Stimulated activated memory B cell treated with anti-CD40 and anti-IgM and Interleukin-4, amounts not matched to agents 10 μg/mL and 1 μg/mL and 100 μg/mL, for 72 hours (primary cell): ENCODE measurements at regions not wholly inside any gene's neighbourhood (a gene's known extent, or its start where the extent isn't known, plus 50 kb on each side); places are given as distances from the start of the nearest gene placed in this dataset.
A peak's percentile ranks its signal among the peaks of the same experiment; 100 is the strongest.
"Not testable (repeated sequence)": the region's sequence is repeated elsewhere in the genome, so short reads cannot be mapped to it uniquely, and the experiment has no call there.

Source experiments
- ATAC-seq: fragments of 150-1000 bp; cut with Tn5 transposase; 2 replicates; pipeline ENCODE4 v1.10.0; 2021
- H3K27ac Mint-ChIP-seq: one replicate; pipeline ENCODE4 v1.8.0; 2022; ENCODE audit warnings: mild to moderate bottlenecking, mixed read lengths
- H3K27me3 Mint-ChIP-seq: one replicate; pipeline ENCODE4 v1.8.0; 2022; ENCODE audit warnings: mixed read lengths
- H3K36me3 Mint-ChIP-seq: one replicate; pipeline ENCODE4 v1.8.0; 2022; ENCODE audit warnings: mixed read lengths
- H3K4me1 Mint-ChIP-seq: one replicate; pipeline ENCODE4 v1.8.0; 2022; ENCODE audit warnings: mixed read lengths
- H3K4me3 Mint-ChIP-seq: one replicate; pipeline ENCODE4 v1.8.0; 2022; ENCODE audit warnings: mild to moderate bottlenecking, moderate library complexity, mixed read lengths
- H3K9me3 Mint-ChIP-seq: one replicate; pipeline ENCODE4 v1.8.0; 2022; ENCODE audit warnings: mixed read lengths

GRCh38 chr1:10947691-10948462 is 64.6 kb upstream of the TARDBP start:
- Mint-ChIP-seq H3K9me3 (no peaks in the 10 kb centered on the region), H3K36me3 (no peaks in the 10 kb centered on the region), H3K4me3 (no peak overlapping the region), H3K27me3 (peaks cover 47% of the 10 kb centered on the region), H3K4me1 (peaks cover 12% of the 10 kb centered on the region), H3K27ac (no peak overlapping the region)
- peak; percentile 4 for ATAC-seq

DNA sequence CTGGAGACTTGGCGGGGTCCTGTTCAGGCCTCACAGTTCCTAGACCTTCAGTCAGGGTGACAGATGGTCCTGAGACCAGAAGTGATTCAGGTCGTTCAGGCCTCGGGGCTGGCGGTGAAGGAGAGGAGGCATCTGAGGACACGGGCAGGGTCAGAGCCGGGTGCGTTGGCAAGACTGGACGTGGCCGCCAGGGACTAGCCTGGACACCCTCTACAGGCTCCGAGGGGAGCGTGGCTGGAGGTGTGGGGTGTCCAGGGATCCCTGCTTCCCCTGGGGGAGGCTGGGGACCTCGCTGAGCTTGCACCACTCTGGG is 64.0 kb upstream of the TARDBP start:
- Mint-ChIP-seq H3K4me3 (no peak overlapping the region), H3K36me3 (no peaks in the 10 kb centered on the region), H3K4me1 (peaks cover 12% of the 10 kb centered on the region), H3K27ac (no peak overlapping the region), H3K27me3 (peaks cover 42% of the 10 kb centered on the region), H3K9me3 (peaks cover under 1% of the 10 kb centered on the region)
- no peak for ATAC-seq

DNA sequence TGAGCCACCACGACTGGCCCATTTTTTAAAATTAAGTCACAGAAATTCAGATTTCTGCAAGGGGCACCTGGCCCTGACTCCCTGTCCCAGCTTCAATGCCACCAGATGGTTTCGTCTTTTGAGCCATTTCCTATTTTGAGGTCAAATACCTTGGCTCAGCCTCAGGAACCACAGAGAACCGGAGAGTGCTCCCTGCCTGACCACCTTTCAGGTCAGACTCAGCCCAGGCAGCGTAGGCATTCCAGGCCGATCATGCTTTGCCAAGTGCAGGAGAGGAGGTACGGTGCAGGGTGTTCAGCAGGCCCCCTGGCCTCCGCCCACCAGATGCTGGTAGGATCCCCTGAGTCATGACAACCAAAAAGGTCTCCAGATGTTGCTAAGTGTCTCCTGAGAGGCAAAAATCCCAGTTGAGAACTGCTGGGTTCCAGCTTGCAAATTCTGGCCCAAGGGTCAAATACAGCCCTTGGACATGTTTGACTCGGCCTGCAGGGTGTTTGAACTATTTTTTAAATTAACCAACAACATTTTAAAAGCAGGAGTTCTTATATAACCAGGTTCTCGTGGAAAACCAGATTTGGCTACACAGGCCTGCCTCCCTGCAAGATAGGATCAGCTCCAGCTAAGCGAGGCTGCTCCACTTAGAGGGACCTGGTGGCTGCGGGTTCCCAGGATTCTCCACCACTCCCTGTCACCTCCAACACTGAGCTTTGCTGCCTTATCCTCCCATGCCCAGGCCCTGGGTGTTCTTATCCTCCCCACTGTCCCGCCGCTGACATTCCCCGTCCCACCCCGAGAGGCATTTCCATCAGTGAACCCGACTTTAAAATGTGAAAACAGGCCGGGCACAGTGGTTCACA is 61.9 kb upstream of the TARDBP start:
- Mint-ChIP-seq H3K27me3 (peaks cover 30% of the 10 kb centered on the region), H3K9me3 (peaks cover 4% of the 10 kb centered on the region), H3K36me3 (no peaks in the 10 kb centered on the region), H3K4me1 (no peaks in the 10 kb centered on the region), H3K27ac (no peak overlapping the region), H3K4me3 (no peak overlapping the region)
- no peak for ATAC-seq

DNA sequence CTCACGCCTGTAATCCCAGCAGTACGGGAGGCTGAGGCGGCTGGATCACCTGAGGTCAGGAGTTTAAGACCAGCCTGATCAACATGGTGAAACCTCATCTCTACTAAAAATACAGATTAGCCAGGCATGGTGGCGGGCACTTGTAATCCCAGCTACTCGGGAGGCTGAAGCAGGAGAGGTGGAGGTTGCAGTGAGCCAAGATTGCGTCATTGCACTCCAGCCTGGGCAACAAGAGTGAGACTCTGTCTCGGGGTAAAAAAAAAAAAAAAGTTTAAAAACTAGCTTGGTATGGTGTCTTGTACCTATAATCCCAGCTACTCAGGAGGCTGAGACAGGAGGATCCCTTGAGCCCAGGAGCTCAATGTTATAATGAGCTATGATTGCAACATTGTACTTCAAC is 61.2 kb upstream of the TARDBP start:
- not testable (repeated sequence) for H3K4me1 Mint-ChIP-seq, ATAC-seq, H3K9me3 Mint-ChIP-seq, H3K36me3 Mint-ChIP-seq, H3K4me3 Mint-ChIP-seq, H3K27ac Mint-ChIP-seq
- peaks cover 26% of the 10 kb centered on the region for H3K27me3 Mint-ChIP-seq

DNA sequence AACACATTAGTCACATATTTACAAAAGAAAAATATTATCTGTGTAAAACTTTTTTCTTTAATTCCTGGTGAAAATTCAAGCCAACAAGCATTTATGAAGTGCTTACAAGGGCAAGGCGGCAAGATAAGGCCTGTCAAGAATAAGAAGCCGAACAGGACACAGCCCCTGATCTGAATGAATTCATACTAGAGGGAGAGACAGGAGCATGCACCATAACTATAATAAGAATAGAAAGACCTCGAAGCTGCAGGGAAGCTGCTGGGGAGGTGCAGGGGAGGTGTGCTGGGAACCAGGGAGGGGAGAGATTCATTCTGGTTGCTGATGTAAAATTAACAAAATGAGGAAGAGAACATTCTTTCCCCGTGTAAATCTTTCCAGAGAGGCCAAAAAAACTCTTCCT is 60.5 kb upstream of the TARDBP start:
- Mint-ChIP-seq H3K9me3 (peaks cover 4% of the 10 kb centered on the region), H3K27me3 (peaks cover 29% of the 10 kb centered on the region), H3K27ac (no peak overlapping the region), H3K4me1 (no peaks in the 10 kb centered on the region), H3K4me3 (no peak overlapping the region), H3K36me3 (no peaks in the 10 kb centered on the region)
- ATAC-seq: no peak

- Mint-ChIP-seq H3K4me3 (no peak overlapping the region), H3K4me1 (no peaks in the 10 kb centered on the region), H3K9me3 (peaks cover 4% of the 10 kb centered on the region), H3K36me3 (no peaks in the 10 kb centered on the region), H3K27me3 (peaks cover 34% of the 10 kb centered on the region), H3K27ac (no peak overlapping the region)
- ATAC-seq: no peak
Measured at GRCh38 chr1:10953505-10954193, 58.8 kb upstream of the TARDBP start.

GRCh38 chr1:10957133-10957532 is 55.3 kb upstream of the TARDBP start:
- Mint-ChIP-seq H3K4me1 (peaks cover 12% of the 10 kb centered on the region), H3K27ac (no peak overlapping the region), H3K4me3 (no peak overlapping the region), H3K36me3 (no peaks in the 10 kb centered on the region), H3K9me3 (peaks cover 4% of the 10 kb centered on the region), H3K27me3 (peaks cover 62% of the 10 kb centered on the region)
- no peak for ATAC-seq

DNA sequence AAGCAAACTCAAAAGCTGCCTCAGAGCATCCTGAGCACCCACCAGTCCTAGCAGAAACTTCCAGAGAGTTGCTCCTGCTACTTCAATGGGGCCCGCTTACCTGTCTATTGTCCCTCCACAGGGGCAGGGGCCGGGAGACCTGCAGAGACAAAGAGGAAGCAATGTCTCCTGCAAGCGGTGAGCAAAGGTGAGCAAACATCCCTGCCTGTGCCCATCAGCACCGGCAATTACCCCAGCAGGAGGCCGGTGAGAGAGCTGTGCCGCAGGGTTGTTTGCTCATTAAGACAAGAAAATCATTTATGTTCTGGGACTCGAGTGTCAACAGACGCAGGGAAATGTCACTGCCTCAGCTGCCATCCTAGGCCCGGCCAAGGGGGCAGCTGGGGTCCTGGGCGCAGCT is 53.8 kb upstream of the TARDBP start:
- H3K4me3 Mint-ChIP-seq: no peak overlapping the region
- no peak overlapping the region for H3K27ac Mint-ChIP-seq
- no peaks in the 10 kb centered on the region for H3K36me3 Mint-ChIP-seq
- no peak for ATAC-seq
- peaks cover 1% of the 10 kb centered on the region for H3K9me3 Mint-ChIP-seq
- peaks cover 12% of the 10 kb centered on the region for H3K4me1 Mint-ChIP-seq
- H3K27me3 Mint-ChIP-seq: peaks cover 72% of the 10 kb centered on the region

DNA sequence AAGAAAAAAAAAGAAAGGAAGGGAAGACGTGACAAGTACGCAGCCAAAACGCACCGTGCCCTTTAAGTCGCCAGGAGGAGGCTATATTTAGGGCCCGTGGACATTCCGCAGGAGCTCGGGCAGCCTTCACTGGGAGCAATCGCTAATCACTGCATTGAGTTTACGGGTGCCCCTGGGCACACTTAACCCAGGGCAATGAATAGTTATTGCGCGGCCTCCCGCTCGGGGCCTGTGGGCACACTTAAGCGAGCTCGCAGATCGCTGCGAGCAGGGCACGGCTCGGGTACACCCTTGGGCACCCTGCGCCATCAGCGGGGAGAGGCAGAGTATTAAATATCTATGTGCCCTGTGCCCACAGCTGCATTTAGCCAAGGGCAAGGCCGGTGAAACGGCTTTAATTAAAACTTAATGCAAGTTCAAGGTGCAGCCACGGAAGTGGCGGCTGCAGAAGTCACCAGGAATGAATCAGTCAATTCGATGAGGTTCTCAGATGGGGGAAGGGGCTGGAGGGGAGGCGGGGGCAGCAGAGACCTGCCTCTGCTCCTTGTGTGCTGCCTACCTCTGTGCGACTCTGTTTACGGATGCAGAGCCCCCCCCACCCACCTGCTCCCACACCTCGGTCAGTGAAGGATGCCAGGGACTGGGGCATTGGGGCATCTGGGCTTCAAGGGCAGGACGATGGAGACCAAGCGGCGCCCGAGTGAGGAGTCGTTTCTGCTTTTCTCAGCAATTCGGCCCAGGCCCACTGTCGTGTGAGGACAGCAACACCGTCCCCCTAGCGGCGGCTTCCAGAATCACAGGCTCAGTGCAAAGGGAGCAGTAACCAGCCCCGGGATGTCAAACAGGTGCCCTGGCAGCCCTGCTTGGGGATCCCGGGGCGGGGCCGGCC is 51.8 kb upstream of the TARDBP start:
- Mint-ChIP-seq H3K36me3 (no peaks in the 10 kb centered on the region), H3K4me1 (peaks cover 31% of the 10 kb centered on the region), H3K4me3 (peak overlapping the region; percentile 26), H3K27ac (no peak overlapping the region), H3K27me3 (peaks cover 63% of the 10 kb centered on the region), H3K9me3 (no peaks in the 10 kb centered on the region)
- ATAC-seq: peak; percentile 74

GRCh38 chr1:10961300-10961833 is 51.1 kb upstream of the TARDBP start:
- Mint-ChIP-seq H3K4me1 (peaks cover 38% of the 10 kb centered on the region), H3K27me3 (peaks cover 59% of the 10 kb centered on the region), H3K9me3 (no peaks in the 10 kb centered on the region), H3K27ac (no peak overlapping the region), H3K4me3 (peak overlapping the region; percentile 26), H3K36me3 (no peaks in the 10 kb centered on the region)
- ATAC-seq: no peak

GRCh38 chr1:10962483-10962882 is 50.0 kb upstream of the TARDBP start:
- H3K36me3 Mint-ChIP-seq: no peaks in the 10 kb centered on the region

More at GRCh38 chr1:10962483-10962882, 50.0 kb upstream of the TARDBP start:
- H3K9me3 Mint-ChIP-seq: peaks cover 2% of the 10 kb centered on the region
- no peak overlapping the region for H3K4me3 Mint-ChIP-seq
- ATAC-seq: no peak
- H3K27me3 Mint-ChIP-seq: peaks cover 54% of the 10 kb centered on the region
- H3K4me1 Mint-ChIP-seq: peaks cover 49% of the 10 kb centered on the region
- H3K27ac Mint-ChIP-seq: no peak overlapping the region
